Ishikawa (cell line): ENCODE measurements at regions not wholly inside any gene's neighbourhood (a gene's known extent, or its start where the extent isn't known, plus 50 kb on each side); places are given as distances from the start of the nearest gene placed in this dataset.

ENCODE experiments used
- CREB1 ChIP-seq: IDR thresholded peaks from 2 replicates; pipeline ENCODE4 v1.6.1; 2012; ENCODE audit warnings: low read depth
- EGR1 ChIP-seq: IDR thresholded peaks from 2 replicates; pipeline ENCODE4 v1.6.1; 2012
- EP300 ChIP-seq: IDR thresholded peaks from 2 replicates; pipeline ENCODE4 v1.6.1; 2012; ENCODE audit warnings: borderline replicate concordance
- FOXM1 ChIP-seq: IDR thresholded peaks from 2 replicates; pipeline ENCODE4 v1.6.1; 2012; ENCODE audit warnings: low read depth, borderline replicate concordance
- RAD21 ChIP-seq: IDR thresholded peaks from 2 replicates; pipeline ENCODE4 v1.6.1; 2012; ENCODE audit warnings: low read depth
- TCF12 ChIP-seq: IDR thresholded peaks from 2 replicates; pipeline ENCODE4 v1.6.1; 2012; ENCODE audit warnings: low read depth
- TEAD4 ChIP-seq: IDR thresholded peaks from 2 replicates; pipeline ENCODE4 v1.6.1; 2012
- USF1 ChIP-seq: IDR thresholded peaks from 2 replicates; pipeline ENCODE4 v1.6.1; 2012

GRCh38 chr6:227074-227782 lies 65.1 kb upstream of the DUSP22 start:
- TF ChIP-seq USF1 (no peak), TCF12 (no peak), EGR1 (no peak), CREB1 (no peak), RAD21 (no peak), FOXM1 (no peak), TEAD4 (no peak), EP300 (no peak)
